ENCODE measurements at regions not wholly inside any gene's neighbourhood (a gene's known extent, or its start where the extent isn't known, plus 50 kb on each side); places are given as distances from the start of the nearest gene placed in this dataset.

DNA sequence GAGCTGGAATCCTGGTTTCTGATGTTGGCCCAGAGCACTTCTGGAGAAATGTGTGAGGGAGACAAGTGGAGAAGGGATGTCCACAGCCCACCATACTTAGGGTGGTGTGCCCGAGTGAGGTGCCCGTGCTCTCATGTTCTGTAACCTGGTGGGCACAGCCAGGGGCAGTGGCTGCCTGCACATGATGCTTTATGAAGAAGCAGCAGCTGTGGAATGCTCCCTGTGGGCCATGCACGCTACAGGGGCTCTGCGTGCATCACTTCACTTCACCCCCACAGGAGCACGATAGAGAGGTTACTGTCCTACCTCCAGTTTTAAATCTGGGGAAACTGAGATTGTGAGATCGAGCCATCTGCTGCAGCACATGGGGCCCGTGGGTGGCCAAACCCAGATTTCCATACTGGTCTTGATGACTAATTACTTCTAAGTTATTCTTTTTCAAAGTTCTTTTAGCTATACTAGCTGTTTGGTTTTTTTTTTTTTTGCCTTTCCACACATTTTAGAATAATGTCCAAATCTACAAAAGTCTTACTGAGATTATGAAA, 441.6 kb downstream of the GADD45G start:
- H3K9me3 Mint-ChIP-seq (ENCODE audit: insufficient read depth) = no peaks in the 10 kb centered on the region
- peaks cover 10% of the 10 kb centered on the region for H3K27me3 Mint-ChIP-seq (ENCODE audit: low read depth)
- DNase-seq = no peak
- H3K4me3 Mint-ChIP-seq = no peak overlapping the region
- no peaks in the 10 kb centered on the region for H3K4me1 Mint-ChIP-seq (ENCODE audit: low read depth)
- CTCF ChIA-PET = interaction anchor here (0.6 to 1.5 kb wide), 3 partner anchors 22 to 443 kb away, joined by 3 read pairs; no protein-coding TSS in a partner anchor
- ATAC-seq = no peak
- no peak overlapping the region for H3K27ac Mint-ChIP-seq
- POLR2A ChIA-PET = no interaction called here
- H3K36me3 Mint-ChIP-seq (ENCODE audit: low read depth) = no peaks in the 10 kb centered on the region

DNA sequence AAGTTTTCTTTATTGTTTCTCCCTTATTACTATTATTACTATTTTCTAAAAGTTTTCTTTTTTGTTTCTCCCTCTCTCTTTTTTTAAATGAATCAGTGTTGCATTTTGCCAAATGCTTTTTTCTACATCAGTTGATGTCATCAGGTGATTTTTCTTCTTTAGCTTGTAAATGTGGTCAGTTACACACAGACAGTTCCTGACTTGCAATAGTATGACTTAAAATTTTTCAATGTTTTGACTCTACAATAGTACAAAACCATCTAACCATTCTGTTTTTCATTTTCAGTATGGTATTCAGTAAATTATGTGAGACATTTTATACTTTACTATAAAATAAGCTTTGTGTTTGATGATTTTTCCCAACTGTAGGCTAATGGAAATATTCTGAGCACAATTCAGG, 443.0 kb downstream of the GADD45G start:
- ATAC-seq = no peak
- CTCF ChIA-PET = interaction anchor here (0.7 to 1.5 kb wide), 2 partner anchors 54 to 450 kb away, joined by 3 read pairs; no protein-coding TSS in a partner anchor
- H3K9me3 Mint-ChIP-seq (ENCODE audit: insufficient read depth) = no peaks in the 10 kb centered on the region

DNA sequence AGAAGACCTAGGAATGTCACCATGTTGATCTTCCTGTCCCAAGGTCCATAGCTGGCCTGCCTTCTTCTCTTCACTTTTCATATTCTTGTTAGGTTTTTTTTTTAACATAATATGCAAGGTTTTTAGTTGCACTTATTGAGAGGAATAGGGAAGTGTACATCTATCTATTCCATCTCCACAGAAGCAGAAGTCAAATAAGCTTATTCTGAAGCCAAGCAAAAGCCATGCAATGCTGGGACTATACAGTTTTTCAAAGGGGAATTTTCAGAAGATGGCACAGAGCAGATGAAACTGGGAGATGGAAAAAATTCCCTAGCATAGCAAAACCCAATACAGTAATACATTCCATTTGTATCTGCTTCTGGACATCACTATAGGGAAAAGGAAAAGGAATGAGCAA, 447.6 kb downstream of the GADD45G start:
- ChIA-PET CTCF (interaction anchor here (0.7 to 1.3 kb wide), 6 partner anchors 9 to 459 kb away, joined by 3 to 5 read pairs (median 4); no protein-coding TSS in a partner anchor), POLR2A (no interaction called here)
- Mint-ChIP-seq H3K9me3 (ENCODE audit: insufficient read depth) (no peaks in the 10 kb centered on the region), H3K27ac (no peak overlapping the region), H3K36me3 (ENCODE audit: low read depth) (no peaks in the 10 kb centered on the region), H3K4me3 (no peak overlapping the region), H3K4me1 (ENCODE audit: low read depth) (no peaks in the 10 kb centered on the region), H3K27me3 (ENCODE audit: low read depth) (peaks cover 35% of the 10 kb centered on the region)
- ATAC-seq (no peak), DNase-seq (no peak)

More for the DNA sequence above, 443.0 kb downstream of the GADD45G start:
- POLR2A ChIA-PET = no interaction called here
- Mint-ChIP-seq H3K4me3 (no peak overlapping the region), H3K36me3 (ENCODE audit: low read depth) (no peaks in the 10 kb centered on the region), H3K27me3 (ENCODE audit: low read depth) (peaks cover 16% of the 10 kb centered on the region), H3K27ac (no peak overlapping the region), H3K4me1 (ENCODE audit: low read depth) (no peaks in the 10 kb centered on the region)
- no peak for DNase-seq

DNA sequence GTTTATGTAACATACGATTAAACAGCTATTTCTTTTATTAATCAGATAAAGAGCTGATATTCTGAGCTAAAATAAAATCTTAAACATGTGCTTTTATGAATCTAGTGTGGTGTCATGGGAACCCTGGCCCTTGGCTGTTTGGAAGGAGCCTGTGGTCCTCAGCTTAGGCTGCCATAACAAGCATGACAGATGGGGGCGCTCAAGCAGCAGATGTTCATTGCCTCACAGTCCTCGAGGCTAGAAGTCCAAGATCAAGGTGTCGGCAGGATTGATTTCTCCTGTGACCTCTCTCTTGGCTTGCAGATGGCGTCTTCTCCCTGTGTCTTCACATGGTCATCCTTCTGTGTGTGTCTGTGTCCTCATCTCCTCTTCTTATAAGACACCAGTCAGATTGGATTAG, 448.2 kb downstream of the GADD45G start:
- CTCF ChIA-PET = interaction anchor here (0.7 to 1.3 kb wide), 5 partner anchors 9 to 460 kb away, joined by 3 to 4 read pairs (median 3); no protein-coding TSS in a partner anchor

DNA sequence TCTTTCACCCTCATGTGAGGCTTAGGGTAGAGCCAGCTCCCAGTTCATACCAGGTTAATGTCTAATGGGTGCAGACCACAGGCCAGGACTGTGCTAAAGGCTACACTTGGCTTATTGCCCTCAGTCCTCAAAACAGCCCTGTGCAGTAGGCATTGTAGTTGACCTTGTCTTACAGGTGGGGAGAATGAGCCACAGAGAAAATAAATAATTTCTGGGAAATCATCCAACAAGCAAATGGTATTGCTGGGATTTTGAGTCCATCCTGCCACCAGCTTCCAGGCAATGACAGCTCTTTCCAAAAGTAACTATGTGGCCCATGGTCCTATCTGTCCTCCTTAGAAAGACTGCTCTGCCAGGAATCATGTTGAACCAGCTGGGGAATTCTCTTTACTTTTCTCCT, 450.0 kb downstream of the GADD45G start:
- Mint-ChIP-seq H3K27ac (no peak overlapping the region), H3K4me1 (ENCODE audit: low read depth) (no peaks in the 10 kb centered on the region), H3K27me3 (ENCODE audit: low read depth) (peaks cover 29% of the 10 kb centered on the region), H3K4me3 (no peak overlapping the region), H3K36me3 (ENCODE audit: low read depth) (no peaks in the 10 kb centered on the region), H3K9me3 (ENCODE audit: insufficient read depth) (no peaks in the 10 kb centered on the region)
- ATAC-seq (no peak), DNase-seq (no peak)
- ChIA-PET CTCF (no interaction called here), POLR2A (no interaction called here)

More for the DNA sequence above, 448.2 kb downstream of the GADD45G start:
- H3K27me3 Mint-ChIP-seq (ENCODE audit: low read depth) = peaks cover 35% of the 10 kb centered on the region
- no peaks in the 10 kb centered on the region for H3K4me1 Mint-ChIP-seq (ENCODE audit: low read depth)
- no peaks in the 10 kb centered on the region for H3K36me3 Mint-ChIP-seq (ENCODE audit: low read depth)
- H3K9me3 Mint-ChIP-seq (ENCODE audit: insufficient read depth) = no peaks in the 10 kb centered on the region
- ATAC-seq (no peak), DNase-seq (no peak)
- H3K4me3 Mint-ChIP-seq = no peak overlapping the region
- POLR2A ChIA-PET = no interaction called here
- no peak overlapping the region for H3K27ac Mint-ChIP-seq

DNA sequence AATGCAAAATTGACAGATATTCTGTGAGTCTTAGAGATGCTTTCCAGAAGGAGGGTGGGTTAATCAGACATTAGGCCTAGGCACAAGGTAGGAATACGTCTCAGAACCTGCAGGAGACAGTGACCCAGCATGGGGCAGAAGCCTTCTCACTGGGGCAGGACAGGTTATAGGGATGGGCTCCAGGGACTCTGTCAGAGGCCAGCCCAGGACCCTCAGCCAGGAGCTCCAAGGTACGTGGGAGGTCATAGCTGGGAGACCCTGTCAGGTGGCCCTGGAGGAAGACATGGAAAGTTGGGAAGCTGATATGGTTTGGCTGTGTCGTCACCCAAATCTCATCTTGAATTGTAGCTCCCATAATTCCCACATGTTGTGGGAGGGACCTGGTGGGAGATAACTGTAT, 450.4 kb downstream of the GADD45G start:
- no peak overlapping the region for H3K27ac Mint-ChIP-seq
- no peaks in the 10 kb centered on the region for H3K4me1 Mint-ChIP-seq (ENCODE audit: low read depth)
- no peak overlapping the region for H3K4me3 Mint-ChIP-seq
- no peaks in the 10 kb centered on the region for H3K9me3 Mint-ChIP-seq (ENCODE audit: insufficient read depth)
- DNase-seq = no peak
- peaks cover 31% of the 10 kb centered on the region for H3K27me3 Mint-ChIP-seq (ENCODE audit: low read depth)
- POLR2A ChIA-PET = no interaction called here
- no peak for ATAC-seq
- CTCF ChIA-PET = no interaction called here
- H3K36me3 Mint-ChIP-seq (ENCODE audit: low read depth) = no peaks in the 10 kb centered on the region

DNA sequence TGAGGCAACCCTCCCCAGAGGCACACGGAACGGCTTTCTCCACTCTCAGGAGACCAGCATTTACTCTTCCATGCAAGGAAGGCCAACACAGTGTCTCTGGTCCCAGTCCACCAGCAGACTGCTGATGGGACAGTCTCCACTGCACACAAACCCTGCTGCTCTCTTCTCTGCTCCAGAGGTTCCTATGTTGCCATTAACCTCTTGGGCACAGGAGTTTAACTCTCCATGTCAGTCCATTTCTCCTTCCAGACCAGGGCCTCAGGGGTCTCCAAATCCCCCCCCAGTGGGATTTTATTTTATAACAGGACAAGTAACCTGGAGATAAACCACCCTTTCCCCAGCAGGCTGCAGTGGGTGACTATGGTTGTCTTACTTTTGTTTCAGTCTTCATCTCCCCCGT, 452.5 kb downstream of the GADD45G start:
- Mint-ChIP-seq H3K27ac (no peak overlapping the region), H3K4me3 (no peak overlapping the region), H3K27me3 (ENCODE audit: low read depth) (peaks cover 28% of the 10 kb centered on the region), H3K36me3 (ENCODE audit: low read depth) (no peaks in the 10 kb centered on the region), H3K9me3 (ENCODE audit: insufficient read depth) (no peaks in the 10 kb centered on the region), H3K4me1 (ENCODE audit: low read depth) (no peaks in the 10 kb centered on the region)
- DNase-seq (no peak), ATAC-seq (no peak)
- ChIA-PET CTCF (no interaction called here), POLR2A (no interaction called here)

DNA sequence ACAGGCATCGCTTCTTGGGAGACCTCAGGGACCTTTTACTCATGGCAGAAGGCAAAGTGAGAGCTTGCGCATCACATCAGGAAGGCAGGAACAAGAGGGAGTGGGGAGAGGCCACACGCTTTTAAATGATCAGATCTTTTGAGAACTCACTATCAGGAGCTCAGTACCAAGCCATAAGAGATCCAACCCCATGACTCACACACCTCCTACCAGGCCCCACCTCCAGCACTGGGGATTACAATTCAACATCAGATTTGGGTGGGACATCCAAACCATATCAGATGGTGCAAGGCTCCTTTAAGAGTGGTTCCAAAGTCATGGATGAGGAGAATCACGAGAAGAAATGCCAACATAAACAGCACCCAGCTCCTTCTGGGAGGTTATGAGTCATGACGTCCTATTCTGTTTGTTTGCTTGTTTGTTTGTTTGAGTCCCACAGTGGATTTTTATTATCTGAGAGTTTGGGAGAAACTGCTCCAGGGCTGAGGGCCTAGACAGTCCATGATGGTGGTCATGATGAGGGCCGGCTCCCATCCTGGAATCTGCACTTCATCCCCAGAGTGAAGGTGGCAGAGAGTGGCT, 453.5 kb downstream of the GADD45G start:
- Mint-ChIP-seq H3K27me3 (ENCODE audit: low read depth) (peaks cover 26% of the 10 kb centered on the region), H3K36me3 (ENCODE audit: low read depth) (no peaks in the 10 kb centered on the region), H3K4me3 (no peak overlapping the region), H3K4me1 (ENCODE audit: low read depth) (no peaks in the 10 kb centered on the region), H3K9me3 (ENCODE audit: insufficient read depth) (no peaks in the 10 kb centered on the region), H3K27ac (no peak overlapping the region)
- CTCF ChIA-PET = no interaction called here
- POLR2A ChIA-PET = no interaction called here
- ATAC-seq (no peak), DNase-seq (no peak)

DNA sequence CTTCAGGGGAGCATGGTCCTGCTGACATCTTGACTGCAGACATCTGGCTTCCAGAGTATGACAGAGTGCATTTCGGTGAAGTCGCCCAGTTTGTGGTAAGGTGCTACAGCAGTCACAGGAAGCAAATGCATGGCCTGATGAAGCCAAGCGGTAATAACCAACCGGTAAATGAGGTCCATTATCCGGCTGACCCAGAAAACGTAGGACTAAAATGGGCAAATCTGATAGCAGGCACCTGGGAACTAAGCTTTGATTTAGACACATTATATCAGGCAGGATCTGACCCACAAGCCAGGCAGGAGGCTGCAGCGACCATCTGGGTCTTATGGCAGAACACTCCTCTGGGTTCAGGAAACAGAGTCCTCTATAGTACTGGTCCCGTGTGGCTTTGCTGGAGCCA, 454.6 kb downstream of the GADD45G start:
- H3K4me3 Mint-ChIP-seq = no peak overlapping the region
- H3K27me3 Mint-ChIP-seq (ENCODE audit: low read depth) = peaks cover 20% of the 10 kb centered on the region
- H3K36me3 Mint-ChIP-seq (ENCODE audit: low read depth) = no peaks in the 10 kb centered on the region
- no peak for DNase-seq
- ATAC-seq = no peak
- ChIA-PET CTCF (no interaction called here), POLR2A (no interaction called here)
- no peaks in the 10 kb centered on the region for H3K9me3 Mint-ChIP-seq (ENCODE audit: insufficient read depth)
- no peaks in the 10 kb centered on the region for H3K4me1 Mint-ChIP-seq (ENCODE audit: low read depth)
- H3K27ac Mint-ChIP-seq = no peak overlapping the region

DNA sequence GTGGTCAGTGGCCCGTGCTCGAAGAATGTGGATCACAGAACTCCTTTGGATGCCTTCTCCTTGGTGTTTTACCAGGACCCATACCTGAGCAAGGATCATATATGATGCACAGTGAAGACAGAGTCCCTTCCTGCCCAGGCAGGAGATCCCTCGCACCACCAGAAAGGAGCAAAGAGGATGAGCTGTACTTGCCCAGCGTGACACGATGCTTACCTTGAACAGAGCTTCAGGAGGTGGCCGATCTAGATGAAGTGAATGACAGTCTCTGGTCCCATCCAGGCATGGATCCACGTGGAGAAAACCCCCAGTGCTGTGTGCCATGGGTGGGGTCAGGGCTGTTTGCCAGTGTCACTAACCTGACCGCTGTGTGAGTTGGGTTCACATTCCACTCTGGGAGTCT, 455.4 kb downstream of the GADD45G start:
- ATAC-seq (no peak), DNase-seq (no peak)
- Mint-ChIP-seq H3K36me3 (ENCODE audit: low read depth) (no peaks in the 10 kb centered on the region), H3K9me3 (ENCODE audit: insufficient read depth) (no peaks in the 10 kb centered on the region), H3K4me3 (no peak overlapping the region), H3K4me1 (ENCODE audit: low read depth) (no peaks in the 10 kb centered on the region), H3K27me3 (ENCODE audit: low read depth) (peaks cover 18% of the 10 kb centered on the region), H3K27ac (no peak overlapping the region)
- ChIA-PET CTCF (no interaction called here), POLR2A (no interaction called here)

DNA sequence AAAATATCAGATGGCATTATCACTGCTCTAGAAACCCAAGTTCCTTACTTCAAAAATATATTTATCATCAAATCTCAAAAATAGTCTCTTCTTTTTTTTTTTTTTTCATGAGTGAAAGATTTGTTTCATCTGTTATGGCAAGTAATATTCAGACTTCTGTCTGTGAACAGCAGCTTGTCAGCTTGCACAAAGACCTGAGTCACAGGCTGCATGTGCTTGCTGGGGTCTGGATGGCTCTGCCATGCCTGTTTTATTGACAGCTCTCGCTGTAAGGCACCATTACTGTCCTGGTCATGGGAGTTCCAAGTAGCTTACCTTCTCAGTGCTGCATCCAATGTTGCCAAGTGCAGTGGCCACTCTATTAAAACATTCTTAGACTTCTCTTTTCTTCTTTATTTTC, 456.4 kb downstream of the GADD45G start:
- H3K27ac Mint-ChIP-seq = no peak overlapping the region
- H3K27me3 Mint-ChIP-seq (ENCODE audit: low read depth) = peaks cover 15% of the 10 kb centered on the region
- ChIA-PET POLR2A (interaction anchor here (0.6 kb wide), 1 partner anchor 115 kb away, joined by 4 read pairs; no protein-coding TSS in a partner anchor), CTCF (no interaction called here)
- H3K9me3 Mint-ChIP-seq (ENCODE audit: insufficient read depth) = no peaks in the 10 kb centered on the region
- H3K4me1 Mint-ChIP-seq (ENCODE audit: low read depth) = no peaks in the 10 kb centered on the region
- H3K36me3 Mint-ChIP-seq (ENCODE audit: low read depth) = no peaks in the 10 kb centered on the region
- H3K4me3 Mint-ChIP-seq = no peak overlapping the region
- ATAC-seq (no peak), DNase-seq (no peak)

DNA sequence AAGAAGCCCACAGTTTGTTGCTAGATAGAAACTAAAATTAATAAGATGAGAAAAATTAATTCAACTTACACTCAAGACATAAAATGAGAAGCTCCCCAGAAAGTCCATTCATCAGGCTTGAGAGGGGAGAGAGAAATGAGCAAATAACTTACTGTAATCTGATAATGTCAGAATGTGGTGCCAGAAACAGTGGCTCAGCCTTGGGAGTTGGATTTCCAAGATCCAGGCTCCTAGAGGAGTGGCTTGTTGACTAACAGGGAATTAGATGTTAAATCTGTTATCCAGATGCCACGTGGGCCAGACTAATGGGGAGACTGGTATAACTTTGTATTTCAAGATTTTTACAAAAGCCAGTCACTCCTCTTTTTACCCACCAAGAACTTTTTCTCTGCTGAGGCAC, 458.2 kb downstream of the GADD45G start:
- ChIA-PET POLR2A (no interaction called here), CTCF (interaction anchor here (1.5 kb wide), 1 partner anchor 460 kb away, joined by 3 read pairs; no protein-coding TSS in a partner anchor)
- H3K27me3 Mint-ChIP-seq (ENCODE audit: low read depth) = peaks cover 14% of the 10 kb centered on the region
- no peaks in the 10 kb centered on the region for H3K9me3 Mint-ChIP-seq (ENCODE audit: insufficient read depth)
- no peaks in the 10 kb centered on the region for H3K36me3 Mint-ChIP-seq (ENCODE audit: low read depth)
- ATAC-seq (no peak), DNase-seq (no peak)
- H3K4me1 Mint-ChIP-seq (ENCODE audit: low read depth) = no peaks in the 10 kb centered on the region
- H3K4me3 Mint-ChIP-seq = no peak overlapping the region
- no peak overlapping the region for H3K27ac Mint-ChIP-seq

DNA sequence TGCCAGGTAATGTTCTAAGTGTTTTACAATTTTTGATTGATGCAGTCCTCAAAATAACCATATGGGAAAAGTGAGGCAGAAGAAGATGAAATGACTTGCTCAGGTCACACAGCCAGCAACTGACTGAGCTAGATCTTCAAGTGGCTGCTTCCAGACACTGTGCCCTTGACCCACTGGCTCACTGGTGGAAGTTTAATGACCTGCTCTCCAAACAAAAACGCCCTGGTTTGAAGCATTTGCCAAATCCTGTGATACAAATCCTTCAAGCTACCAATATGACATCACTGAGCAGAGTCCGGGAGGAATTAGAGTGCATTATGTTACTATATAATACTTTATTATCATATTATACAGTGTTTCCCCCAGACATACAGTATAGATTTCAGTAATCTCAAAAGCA, 459.4 kb downstream of the GADD45G start:
- POLR2A ChIA-PET = no interaction called here
- no peak for ATAC-seq
- Mint-ChIP-seq H3K9me3 (ENCODE audit: insufficient read depth) (no peaks in the 10 kb centered on the region), H3K27ac (no peak overlapping the region), H3K4me3 (no peak overlapping the region), H3K4me1 (ENCODE audit: low read depth) (no peaks in the 10 kb centered on the region), H3K27me3 (ENCODE audit: low read depth) (peaks cover 23% of the 10 kb centered on the region), H3K36me3 (ENCODE audit: low read depth) (no peaks in the 10 kb centered on the region)
- CTCF ChIA-PET = interaction anchor here (1.5 kb wide), 1 partner anchor 461 kb away, joined by 3 read pairs; no protein-coding TSS in a partner anchor
- no peak for DNase-seq

All from activated CD8-positive, alpha-beta T cell treated with anti-CD3 and anti-CD28 coated beads, Interleukin-2, amount 10 ng/mL, durations not matched to agents 7 days and 5 days (primary cell).